OCI-M2 (cell line): ENCODE measurements at regions not wholly inside any gene's neighbourhood (a gene's known extent, or its start where the extent isn't known, plus 50 kb on each side); places are given as distances from the start of the nearest gene placed in this dataset.
"Not testable (repeated sequence)": the region's sequence is repeated elsewhere in the genome, so short reads cannot be mapped to it uniquely, and the experiment has no call there.

Source experiments
- DNase-seq: peaks from one replicate; lab custom pipeline; 2025; ENCODE audit not compliant: unreplicated experiment; lab: John Stamatoyannopoulos, UW

DNA sequence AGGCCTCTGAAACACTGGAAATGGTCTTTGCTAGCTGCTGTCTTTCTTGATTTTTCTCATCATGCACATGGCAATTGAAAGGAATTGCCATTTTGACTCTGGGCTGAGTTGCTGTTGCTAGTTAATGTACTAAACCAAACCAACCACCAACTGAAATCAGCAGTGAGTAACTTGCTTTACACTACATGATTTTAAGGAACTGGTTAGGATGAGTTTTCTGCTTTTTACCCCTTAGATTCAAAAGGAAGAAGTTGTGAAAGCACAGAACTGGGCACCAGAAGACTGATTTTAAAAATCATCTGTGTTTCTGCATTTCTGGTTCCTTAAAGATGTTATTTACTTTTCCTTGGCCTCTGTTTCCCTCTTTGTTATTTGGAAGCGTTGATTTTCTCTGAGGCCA is 361.9 kb downstream of the HLX start:
- no peak for DNase-seq

DNA sequence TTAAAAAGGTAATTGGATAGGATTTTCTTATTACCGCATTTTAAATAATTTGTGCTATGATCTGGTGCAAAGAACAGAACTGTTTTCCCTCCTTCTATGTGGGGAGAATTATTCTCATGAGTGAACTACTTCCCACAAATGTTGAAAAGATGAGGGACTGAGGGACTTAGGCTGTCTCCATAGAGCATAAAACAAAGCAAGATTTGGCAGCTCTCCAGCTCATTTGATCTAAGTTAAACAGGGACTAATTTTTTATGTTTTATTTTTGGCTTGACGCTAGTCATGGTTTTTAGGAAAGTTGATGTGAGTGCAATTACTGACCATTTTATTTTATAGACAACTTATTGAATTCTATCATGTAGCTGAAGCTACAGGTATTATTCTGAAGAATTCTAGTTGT is 362.3 kb downstream of the HLX start:
- DNase-seq, result no peak

DNA sequence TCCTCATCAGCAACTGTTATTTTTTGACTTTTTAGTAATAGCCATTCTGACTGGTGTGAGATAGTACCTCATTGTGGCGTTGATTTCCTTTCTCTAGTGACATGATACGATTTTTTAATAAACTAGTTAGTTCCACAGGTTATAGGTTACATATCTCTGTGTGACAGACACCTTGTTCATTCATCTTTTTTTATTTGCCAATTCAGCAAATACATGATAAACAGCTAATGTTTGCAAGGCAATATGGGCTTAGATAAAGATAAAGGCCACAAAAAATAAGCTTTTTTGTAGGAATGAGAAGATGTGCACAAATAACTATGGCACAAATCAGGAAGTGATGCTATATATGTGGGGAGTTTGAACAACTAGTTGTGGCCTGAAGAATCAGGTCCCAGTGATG is 366.8 kb downstream of the HLX start:
- DNase-seq, result no peak

DNA sequence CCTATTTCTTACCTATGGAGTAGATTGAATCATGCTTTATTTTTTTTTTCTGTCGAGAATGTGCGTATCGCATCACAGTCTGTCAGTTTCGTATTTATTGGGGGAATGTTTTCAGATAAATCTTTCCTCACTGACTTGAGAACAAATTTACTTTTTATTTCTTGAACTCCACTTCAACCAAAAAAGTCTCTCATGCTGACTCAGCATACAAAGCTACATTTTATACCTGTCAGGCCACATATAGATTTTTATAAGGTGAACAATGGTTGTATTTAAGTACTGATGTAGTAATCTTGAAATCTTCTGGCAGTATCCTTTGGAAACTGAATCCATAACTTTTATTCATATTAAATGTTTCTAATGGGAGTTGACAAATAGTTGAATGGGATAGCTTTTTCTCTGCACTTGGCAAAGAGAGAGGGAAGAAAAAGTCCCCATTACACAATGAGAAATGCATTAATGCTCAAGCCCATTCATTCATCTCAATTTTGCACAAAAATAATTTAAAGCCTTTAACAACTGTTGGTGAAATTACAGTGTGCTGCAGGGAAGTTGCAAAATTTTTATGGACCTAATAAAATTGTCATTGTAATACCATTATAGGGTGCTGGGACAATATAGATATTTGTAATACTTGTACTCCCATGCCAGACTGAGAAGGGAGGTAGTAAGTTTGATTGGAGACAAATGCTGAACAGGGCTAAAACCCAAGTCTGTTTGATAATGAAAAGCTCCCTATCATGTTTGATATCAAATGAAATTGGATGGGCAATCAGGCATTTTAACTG is 367.6 kb downstream of the HLX start:
- no peak for DNase-seq

DNA sequence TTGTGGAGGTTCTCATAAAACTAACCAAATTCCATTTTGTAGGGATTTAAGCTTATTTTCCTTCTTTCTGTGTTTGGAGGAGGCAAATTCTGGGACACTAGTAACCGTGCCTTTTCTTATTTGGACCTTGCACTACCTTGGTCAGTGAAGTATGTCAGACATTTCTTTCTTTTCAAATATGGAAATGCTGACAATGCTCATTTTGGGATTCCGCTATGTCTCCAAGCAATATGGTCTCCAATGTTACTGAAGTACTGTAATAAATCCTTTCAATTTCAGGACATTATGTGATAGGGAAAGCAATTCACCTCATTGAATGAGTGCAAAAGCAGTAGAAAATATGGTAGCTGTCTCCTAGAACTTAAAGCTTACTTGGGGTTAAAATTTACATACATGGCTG is 372.3 kb downstream of the HLX start:
- no peak for DNase-seq

DNA sequence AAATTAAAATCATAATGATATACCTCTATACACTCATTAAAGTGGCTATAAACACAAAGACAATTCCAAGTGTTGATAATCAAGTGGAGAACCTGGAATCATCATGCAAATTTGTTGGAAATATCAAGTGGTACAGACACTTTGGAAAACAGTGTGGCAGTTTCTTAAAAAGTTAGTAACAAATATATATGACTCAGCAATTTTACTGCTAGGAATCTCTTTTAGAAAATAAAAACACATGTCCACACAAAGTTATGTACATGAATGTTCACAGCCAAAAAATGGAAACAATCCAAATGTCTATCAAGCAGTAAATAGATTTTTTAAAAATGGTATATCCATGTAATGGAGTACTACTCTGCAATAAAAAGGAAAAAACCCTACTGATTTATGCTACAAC is 375.6 kb downstream of the HLX start:
- no peak for DNase-seq

DNA sequence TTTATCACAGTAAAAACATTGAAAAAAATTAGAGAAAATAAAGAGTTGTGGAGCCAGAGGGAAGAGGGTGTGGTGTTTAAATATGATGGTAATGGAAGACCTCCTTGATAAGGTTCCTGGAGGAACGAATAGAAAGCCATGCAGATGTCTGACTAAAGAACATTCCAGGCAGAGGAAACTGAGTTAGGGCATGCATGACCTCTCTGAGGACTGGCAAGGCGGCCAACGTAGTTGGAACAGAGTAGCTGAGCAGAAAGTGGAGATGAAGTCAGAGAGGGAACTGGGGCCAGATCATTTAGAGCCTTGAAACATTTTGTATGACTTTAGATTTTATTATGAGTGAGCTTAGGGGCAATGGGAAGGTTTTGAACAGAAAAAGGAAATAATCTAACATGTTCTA is 377.5 kb downstream of the HLX start:
- DNase-seq, result no peak

DNA sequence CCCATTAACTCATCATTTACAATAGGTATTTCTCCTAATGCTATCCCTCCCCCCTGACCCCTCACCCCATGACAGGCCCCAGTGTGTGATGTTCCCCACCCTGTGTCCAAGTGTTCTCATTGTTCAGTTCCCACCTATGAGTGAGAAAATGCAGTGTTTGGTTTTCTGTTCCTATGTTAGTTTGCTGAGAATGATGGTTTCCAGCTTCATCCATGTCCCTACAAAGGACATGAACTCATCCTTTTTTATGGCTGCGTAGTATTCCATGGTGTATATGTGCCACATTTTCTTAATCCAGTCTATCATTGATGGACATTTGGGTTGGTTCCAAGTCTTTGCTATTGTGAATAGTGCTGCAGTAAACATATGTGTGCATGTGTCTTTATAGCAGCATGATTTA is 378.3 kb downstream of the HLX start:
- DNase-seq, result not testable (repeated sequence)

DNA sequence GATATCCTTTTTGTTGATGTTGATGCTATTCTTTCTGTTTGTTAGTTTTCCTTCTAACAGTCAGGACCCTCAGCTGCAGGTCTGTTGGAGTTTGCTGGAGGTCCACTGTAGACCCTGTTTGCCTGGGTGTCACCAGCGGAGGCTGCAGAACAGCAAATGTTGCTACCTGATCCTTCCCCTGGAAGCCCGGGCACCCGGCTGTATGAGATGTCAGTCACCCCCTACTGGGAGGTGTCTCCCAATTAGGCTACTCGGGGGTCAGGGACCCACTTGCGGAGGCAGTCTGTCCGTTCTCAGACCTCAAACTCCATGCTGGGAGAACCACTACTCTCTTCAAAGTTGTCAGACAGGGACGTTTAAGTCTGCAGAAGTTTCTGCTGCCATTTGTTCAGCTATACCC is 383.4 kb downstream of the HLX start:
- DNase-seq, result not testable (repeated sequence)

DNA sequence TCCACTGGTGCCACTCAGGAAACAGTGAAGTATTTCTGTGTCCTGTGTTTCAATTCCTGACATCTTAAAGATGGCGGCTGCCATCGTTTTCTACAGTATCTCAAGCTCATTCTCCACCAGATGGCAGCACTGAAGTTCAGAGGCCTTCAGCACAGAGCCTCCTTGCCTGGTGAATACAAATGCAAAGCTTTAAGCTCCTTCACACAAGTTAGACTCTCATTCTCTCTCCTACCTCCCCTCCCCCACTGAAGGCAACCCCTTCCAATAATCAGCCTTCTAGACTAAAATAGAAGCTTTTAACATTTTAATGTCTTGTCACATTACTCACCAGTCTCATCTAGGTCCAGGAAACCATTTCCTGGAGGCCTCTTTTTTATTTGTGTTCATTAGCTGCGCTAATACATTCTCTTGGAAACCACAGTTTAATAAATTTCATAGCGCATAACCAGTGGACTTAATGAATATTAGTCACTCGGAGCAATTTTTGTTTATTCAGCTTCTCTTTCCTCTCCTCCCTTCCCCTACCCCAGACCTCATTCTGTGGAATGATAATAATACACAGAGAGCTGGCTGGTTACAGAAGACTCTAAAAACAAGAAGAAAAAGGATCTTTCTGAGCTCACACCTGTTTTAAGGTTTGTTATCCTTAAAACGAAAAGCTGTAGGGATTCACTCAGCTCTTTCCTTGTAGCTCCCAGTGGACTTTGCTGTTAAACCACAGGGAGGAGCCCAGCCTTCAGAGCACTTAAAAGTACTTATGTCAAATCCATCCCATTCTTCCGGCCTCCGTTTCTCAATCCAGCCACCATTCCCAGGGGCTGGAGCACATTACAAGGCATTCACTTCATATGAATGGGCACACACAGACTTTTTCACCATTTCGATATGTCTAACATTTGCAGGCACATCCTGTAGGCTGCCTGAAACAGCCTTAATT is 384.9 kb downstream of the HLX start:
- DNase-seq, result no peak

DNA sequence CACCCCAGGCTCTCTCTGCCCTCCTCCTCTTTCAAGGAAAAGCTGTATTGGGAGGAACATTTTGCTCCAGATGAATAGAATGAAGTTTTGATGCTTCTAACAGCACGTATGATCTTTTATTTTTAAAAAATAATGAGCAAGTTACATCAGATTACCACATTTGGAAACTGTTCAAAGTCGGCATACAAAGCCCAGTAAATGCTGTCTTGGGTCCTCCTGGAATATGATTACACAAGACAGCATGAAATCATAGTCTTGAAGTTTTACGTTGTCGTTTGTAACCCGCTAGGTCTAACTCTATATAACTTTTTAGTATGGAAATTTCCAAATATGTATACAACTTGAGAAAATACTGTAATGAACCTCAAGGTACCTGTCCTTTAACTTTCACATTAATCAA is 385.6 kb downstream of the HLX start:
- no peak for DNase-seq

DNA sequence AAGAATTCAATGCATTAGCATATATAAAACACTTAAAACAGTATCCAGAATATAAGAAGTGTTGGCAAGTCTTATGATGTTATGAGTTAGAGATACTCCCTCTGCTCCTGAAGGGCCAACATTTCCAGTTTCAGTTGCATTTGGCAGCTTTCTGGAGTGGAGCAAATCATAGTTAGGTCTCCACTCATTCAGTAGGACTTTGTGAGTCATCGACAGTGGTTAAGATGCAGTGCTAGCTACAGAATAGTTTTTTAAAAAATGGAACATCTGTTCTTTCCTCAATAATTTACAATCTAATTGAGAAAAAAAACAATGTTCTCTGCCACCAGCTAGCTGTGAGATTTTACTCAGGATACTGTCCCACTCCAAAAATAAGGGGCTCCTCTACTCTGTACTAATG is 389.1 kb downstream of the HLX start:
- DNase-seq, result no peak

DNA sequence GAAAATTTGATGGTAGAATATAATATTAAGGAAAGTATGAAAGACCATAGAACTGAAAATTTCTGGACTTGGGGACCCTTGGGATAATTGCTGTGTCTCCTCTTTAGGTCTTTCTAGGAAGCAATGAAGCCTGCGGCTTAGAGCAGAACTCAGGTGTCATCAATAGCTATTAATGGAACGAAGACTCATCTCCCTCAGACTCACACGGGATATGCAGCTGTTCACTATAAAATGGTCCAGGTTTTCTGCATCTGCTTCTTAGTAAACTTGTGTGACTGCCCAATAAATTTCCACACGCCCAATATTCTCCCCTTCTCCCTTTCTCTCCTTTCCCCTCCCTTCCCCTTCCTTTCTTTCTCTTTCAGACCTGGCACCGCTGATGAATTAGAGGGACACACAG is 392.5 kb downstream of the HLX start:
- DNase-seq, result no peak

DNA sequence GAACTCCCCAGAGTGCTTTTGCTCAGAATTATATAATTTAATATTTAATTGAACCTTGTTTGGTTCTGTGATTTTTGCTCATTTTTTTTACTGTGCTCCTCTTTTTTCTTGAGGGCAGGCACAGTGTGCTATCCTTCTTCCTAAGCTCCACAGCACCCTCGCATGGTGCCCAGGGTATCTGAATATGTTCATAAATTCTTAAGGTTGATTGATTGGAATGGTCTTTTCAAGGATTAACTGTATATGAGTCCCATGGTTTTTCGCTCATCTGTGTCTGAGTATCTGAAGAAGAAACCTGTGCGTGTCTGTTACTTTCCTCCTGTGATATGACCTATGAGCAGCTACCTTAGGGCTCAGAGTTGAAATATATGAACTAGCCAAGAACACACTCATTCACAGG is 393.7 kb downstream of the HLX start:
- DNase-seq, result no peak

DNA sequence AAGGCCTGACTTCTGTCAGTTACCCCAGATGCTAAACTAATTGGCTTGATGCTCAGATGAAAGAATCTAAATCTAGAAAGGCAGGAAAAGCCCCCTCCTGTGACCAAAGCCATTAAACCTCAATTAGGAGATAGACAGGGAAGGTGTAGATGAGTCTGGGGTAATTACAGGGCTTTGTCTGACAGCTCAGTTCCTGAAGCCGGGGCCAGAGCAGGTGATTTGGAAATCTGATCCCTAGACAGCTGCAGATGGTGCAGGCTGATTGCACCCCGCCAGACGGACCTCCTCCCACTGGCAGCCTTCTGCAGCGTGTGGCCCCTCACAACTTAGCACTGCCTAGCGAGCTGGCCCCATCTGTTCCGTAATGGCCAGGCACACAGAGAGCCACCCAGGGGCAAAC is 395.1 kb downstream of the HLX start:
- DNase-seq, result no peak

DNA sequence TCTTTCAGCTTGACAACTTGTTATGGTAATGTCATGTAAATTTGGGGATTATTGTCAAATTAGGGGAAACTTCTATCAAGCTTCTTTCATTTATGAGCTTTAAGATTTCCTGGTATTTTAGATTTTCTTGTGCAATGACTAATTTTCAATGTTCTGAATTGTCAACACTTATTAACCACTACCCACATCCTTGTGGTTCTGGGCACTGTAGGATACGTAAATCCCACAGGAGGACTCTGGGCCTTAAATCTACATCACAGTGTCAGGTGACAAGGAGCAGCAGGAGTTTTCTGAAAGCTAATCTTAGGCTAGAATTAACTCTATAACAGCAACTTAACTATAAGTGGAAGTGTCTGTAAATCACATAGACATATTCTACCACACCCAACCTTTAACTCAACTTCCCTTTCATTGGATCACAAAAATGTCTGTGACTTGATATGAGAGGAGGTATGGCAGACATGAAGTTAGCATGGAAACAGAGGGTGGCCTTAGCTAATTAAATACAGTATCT is 397.7 kb downstream of the HLX start:
- DNase-seq, result no peak

DNA sequence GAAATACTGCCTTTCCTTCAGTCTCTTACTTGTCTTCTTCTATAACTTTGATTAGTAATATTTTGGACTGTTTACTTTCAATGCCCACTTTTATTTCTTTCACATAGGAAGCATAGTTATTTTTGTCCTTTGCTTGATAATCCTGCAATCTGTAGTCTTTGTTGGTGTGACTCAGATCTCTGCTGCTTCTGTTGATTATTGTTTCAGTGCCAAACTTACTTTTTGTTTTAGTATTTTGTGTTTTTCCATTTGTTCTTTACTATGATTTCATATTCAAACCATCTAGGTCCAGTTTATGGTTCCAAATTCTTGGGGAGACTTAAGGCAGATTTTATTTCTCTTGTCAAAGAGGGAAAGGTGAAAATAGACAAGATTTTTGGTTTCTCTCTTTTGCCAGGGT is 399.9 kb downstream of the HLX start:
- DNase-seq, result no peak

DNA sequence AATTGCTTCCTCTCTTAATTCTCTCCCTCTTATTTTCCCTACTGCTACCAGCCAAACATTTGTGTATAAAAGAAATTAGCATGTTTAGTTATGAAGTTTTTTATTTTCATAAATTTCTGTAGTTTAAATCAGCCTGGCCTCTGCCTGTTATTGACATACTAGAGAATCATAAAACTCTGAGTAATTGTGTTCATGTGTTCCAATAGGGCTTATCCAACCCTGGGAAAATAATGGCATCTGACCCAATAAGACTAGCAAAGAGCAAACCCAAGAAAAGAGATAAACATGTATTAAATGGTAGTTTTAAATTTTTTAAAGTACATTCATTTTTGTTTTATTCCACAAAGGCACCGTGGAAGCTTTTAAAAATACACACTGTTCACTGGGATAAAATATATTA is 404.3 kb downstream of the HLX start:
- DNase-seq, result no peak

DNA sequence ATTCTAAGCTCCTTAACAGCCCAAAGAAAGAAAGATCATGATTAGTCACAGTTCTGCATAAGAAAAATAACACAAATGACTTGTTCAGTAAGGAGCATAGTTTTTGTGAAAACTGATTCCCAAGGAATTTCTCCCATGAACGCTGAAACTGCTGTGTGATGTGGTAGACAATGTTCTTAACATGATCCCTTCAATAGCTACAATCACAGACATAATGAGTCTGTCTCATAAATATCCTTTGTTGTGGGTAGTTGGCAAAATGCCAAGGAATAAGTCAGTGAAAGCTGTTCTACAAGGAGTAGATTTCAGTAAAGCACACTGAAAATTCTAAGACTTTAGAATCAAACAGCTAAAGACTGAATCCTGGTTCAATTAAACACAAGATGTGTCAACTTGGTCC is 404.8 kb downstream of the HLX start:
- no peak for DNase-seq

DNA sequence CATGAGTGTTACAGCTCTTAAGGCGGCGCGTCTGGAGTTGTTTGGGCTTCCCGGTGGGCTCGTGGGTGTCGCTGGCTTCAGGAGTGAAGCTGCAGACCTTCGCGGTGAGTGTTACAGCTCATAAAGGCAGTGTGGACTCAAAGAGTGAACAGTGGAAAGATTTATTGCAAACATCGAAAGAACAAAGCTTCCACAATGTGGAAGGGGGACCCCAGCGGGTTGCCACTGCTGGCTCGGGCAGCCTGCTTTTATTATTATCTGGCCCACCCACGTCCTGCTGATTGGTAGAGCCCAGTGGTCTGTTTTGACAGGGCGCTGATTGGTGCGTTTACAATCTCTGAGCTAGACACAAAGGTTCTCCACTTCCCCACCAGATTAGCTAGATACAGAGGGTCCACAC is 405.7 kb downstream of the HLX start:
- not testable (repeated sequence) for DNase-seq

DNA sequence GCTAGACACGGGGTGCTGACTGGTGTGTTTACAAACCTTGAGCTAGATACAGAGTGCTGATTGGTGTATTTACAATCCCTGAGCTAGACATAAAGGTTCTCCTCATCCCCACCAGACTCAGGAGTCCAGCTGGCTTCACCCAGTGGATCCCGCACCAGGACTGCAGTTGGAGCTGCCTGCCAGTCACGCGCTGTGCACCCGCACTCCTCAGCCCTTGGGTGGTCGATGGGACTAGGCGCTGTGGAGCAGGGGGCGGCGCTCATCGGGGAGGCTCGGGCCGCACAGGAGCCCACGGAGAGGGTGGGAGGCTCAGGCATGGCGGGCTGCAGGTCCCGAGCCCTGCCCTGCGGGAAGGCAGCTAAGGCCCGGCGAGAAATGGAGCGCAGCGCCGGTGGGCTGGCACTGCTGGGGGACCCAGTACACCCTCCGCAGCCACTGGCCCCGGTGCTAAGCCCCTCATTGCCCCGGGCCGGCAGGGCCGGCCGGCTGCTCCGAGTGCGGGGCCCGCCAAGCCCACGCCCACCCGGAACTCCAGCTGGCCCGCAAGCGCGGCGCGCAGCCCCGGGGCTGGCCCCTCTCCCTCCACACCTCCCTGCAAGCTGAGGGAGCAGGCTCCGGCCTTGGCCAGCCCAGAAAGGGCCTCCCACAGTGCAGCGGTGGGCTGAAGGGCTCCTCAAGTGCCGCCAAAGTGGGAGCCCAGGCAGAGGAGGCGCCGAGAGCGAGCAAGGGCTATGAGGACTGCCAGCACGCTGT is 406.4 kb downstream of the HLX start:
- not testable (repeated sequence) for DNase-seq
